GM04503 (cell line): ENCODE measurements at regions not wholly inside any gene's neighbourhood (a gene's known extent, or its start where the extent isn't known, plus 50 kb on each side); places are given as distances from the start of the nearest gene placed in this dataset.
A peak's percentile ranks its signal among the peaks of the same experiment; 100 is the strongest.

Source experiments
- DNase-seq: peaks from one replicate; pipeline ENCODE4 v3.0.0-alpha.2; 2012; ENCODE audit warnings: low read depth

- no peak for DNase-seq
Measured at GRCh38 chr9:129258823-129259301, 80.8 kb upstream of the IER5L start.

GRCh38 chr9:129258124-129258822, 80.2 kb upstream of the IER5L start:
- peak; percentile 31 for DNase-seq

- DNase-seq, result no peak
Measured at GRCh38 chr9:129256959-129257713, 79.1 kb upstream of the IER5L start.

- no peak for DNase-seq
Measured at GRCh38 chr9:129254566-129255287, 76.7 kb upstream of the IER5L start.

GRCh38 chr9:129253803-129254381, 75.8 kb upstream of the IER5L start:
- no peak for DNase-seq

- no peak for DNase-seq
Measured at GRCh38 chr9:129252937-129253802, 75.1 kb upstream of the IER5L start.

- no peak for DNase-seq
Measured at GRCh38 chr9:129250786-129251185, 72.7 kb upstream of the IER5L start.

- no peak for DNase-seq
Measured at GRCh38 chr9:129247285-129248153, 69.5 kb upstream of the IER5L start.

- no peak for DNase-seq
Measured at GRCh38 chr9:129245276-129245675, 67.2 kb upstream of the IER5L start.

GRCh38 chr9:129242971-129243561, 65.0 kb upstream of the IER5L start:
- DNase-seq, result no peak

GRCh38 chr9:129242191-129242941, 64.3 kb upstream of the IER5L start:
- DNase-seq, result no peak

GRCh38 chr9:129241725-129242124, 63.7 kb upstream of the IER5L start:
- no peak for DNase-seq

- no peak for DNase-seq
Measured at GRCh38 chr9:129240581-129241211, 62.6 kb upstream of the IER5L start.

- DNase-seq, result no peak
Measured at GRCh38 chr9:129239946-129240490, 62.0 kb upstream of the IER5L start.

GRCh38 chr9:129237803-129238202, 59.7 kb upstream of the IER5L start:
- DNase-seq, result no peak

GRCh38 chr9:129237164-129237611, 59.1 kb upstream of the IER5L start:
- DNase-seq, result no peak

- DNase-seq, result no peak
Measured at GRCh38 chr9:129236441-129237145, 58.5 kb upstream of the IER5L start.

GRCh38 chr9:129235931-129236331, 57.9 kb upstream of the IER5L start:
- no peak for DNase-seq
